Suprapubic skin (tissue), 4 donors: ENCODE measurements at regions not wholly inside any gene's neighbourhood (a gene's known extent, or its start where the extent isn't known, plus 50 kb on each side); places are given as distances from the start of the nearest gene placed in this dataset.

Source experiments
- DNase-seq, 2 donors: peaks; one replicate each; pipeline ENCODE4 v3.0.0-alpha.2; 2019; ENCODE audit warnings: low spot score in 2 of 2
- H3K27ac ChIP-seq: fragments of 200-600 bp; sonication (generic); one replicate; pipeline ENCODE4 v1.5.1; 2019
- H3K27me3 ChIP-seq: fragments of 200-600 bp; sonication (generic); one replicate; pipeline ENCODE4 v1.5.1; 2019
- H3K36me3 ChIP-seq: fragments of 200-600 bp; sonication (generic); one replicate; pipeline ENCODE4 v1.5.1; 2019
- H3K4me1 ChIP-seq: fragments of 200-600 bp; sonication (generic); one replicate; pipeline ENCODE4 v1.5.1; 2019
- H3K4me3 ChIP-seq: fragments of 200-600 bp; sonication (generic); one replicate; pipeline ENCODE4 v1.5.1; 2019; ENCODE audit warnings: mild to moderate bottlenecking
- H3K9me3 ChIP-seq: fragments of 200-600 bp; sonication (generic); one replicate; pipeline ENCODE4 v1.5.1; 2019
- CTCF ChIP-seq, 2 donors: fragments of 200-600 bp in 1 of 2; fragments of 450-650 bp in 1 of 2; sonication (generic) in 1 of 2; IDR thresholded peaks; one replicate each; pipeline ENCODE4 v1.5.1; 2016 to 2019; ENCODE audit warnings: antibody characterized with exemption in 2 of 2, mild to moderate bottlenecking in 1 of 2, moderate library complexity in 1 of 2
- EP300 ChIP-seq: sonication (generic); formaldehyde crosslinking; IDR thresholded peaks from one replicate; pipeline ENCODE4 v1.6.1; 2017; ENCODE audit warnings: antibody characterized with exemption
- POLR2A ChIP-seq, 2 donors: fragments of 450-650 bp; IDR thresholded peaks; one replicate each; pipeline ENCODE4 v1.6.1; 2017; ENCODE audit warnings: antibody characterized with exemption in 2 of 2, mild to moderate bottlenecking in 2 of 2, moderate library complexity in 2 of 2
- POLR2AphosphoS5 ChIP-seq, 3 donors: sonication (generic); formaldehyde crosslinking; IDR thresholded peaks; one replicate each; pipeline ENCODE4 v1.6.1; 2017; ENCODE audit warnings: antibody characterized with exemption in 3 of 3
- WGBS: methylation state at CpG from one replicate; pipeline ENCODE4 v1.1.5; 2018; 5-methylcytosine and 5-hydroxymethylcytosine counted together

GRCh38 chr13:76723551-76724232, 162.5 kb downstream of the KCTD12 start:
- 59% methylated on average over 4 of the region's 5 CpGs for WGBS
- no peaks in the 10 kb centered on the region for H3K27me3 ChIP-seq
- H3K9me3 ChIP-seq = no peaks in the 10 kb centered on the region
- DNase-seq = no peak
- H3K4me3 ChIP-seq = no peak overlapping the region
- H3K4me1 ChIP-seq = peaks cover 25% of the 10 kb centered on the region
- peak overlapping the region; percentile 49 for H3K27ac ChIP-seq
- H3K36me3 ChIP-seq = no peaks in the 10 kb centered on the region
- TF ChIP-seq CTCF (IDR thresholded peaks at IDR 0.05) (no peak), POLR2AphosphoS5 (IDR thresholded peaks at IDR 0.05) (peak in 1 of 3 donors; percentile 3)

GRCh38 chr13:76722782-76723181, 163.4 kb downstream of the KCTD12 start:
- DNase-seq = no peak
- H3K9me3 ChIP-seq = no peaks in the 10 kb centered on the region
- peak overlapping the region; percentile 49 for H3K27ac ChIP-seq
- WGBS = 79% methylated on average over 1 of the region's 1 CpG
- H3K4me3 ChIP-seq = no peak overlapping the region
- TF ChIP-seq POLR2A (IDR thresholded peaks at IDR 0.05) (no peak), POLR2AphosphoS5 (IDR thresholded peaks at IDR 0.05) (no peak), EP300 (no peak), CTCF (IDR thresholded peaks at IDR 0.05) (no peak)
- H3K27me3 ChIP-seq = no peaks in the 10 kb centered on the region
- H3K36me3 ChIP-seq = no peaks in the 10 kb centered on the region
- peaks cover 25% of the 10 kb centered on the region for H3K4me1 ChIP-seq

GRCh38 chr13:76720821-76721220, 165.4 kb downstream of the KCTD12 start:
- Histone ChIP-seq H3K4me3 (no peak overlapping the region), H3K9me3 (no peaks in the 10 kb centered on the region), H3K27ac (no peak overlapping the region), H3K4me1 (peaks cover 22% of the 10 kb centered on the region), H3K36me3 (no peaks in the 10 kb centered on the region), H3K27me3 (no peaks in the 10 kb centered on the region)
- TF ChIP-seq EP300 (no peak), POLR2AphosphoS5 (IDR thresholded peaks at IDR 0.05) (no peak), CTCF (IDR thresholded peaks at IDR 0.05) (no peak)
- 100% methylated on average over 1 of the region's 1 CpG for WGBS
- DNase-seq = no peak

GRCh38 chr13:76720416-76720815, 165.8 kb downstream of the KCTD12 start:
- H3K4me3 ChIP-seq = no peak overlapping the region
- H3K27ac ChIP-seq = no peak overlapping the region
- H3K27me3 ChIP-seq = no peaks in the 10 kb centered on the region
- H3K9me3 ChIP-seq = no peaks in the 10 kb centered on the region
- DNase-seq = no peak
- WGBS = 78% methylated on average over 1 of the region's 1 CpG
- H3K36me3 ChIP-seq = no peaks in the 10 kb centered on the region
- H3K4me1 ChIP-seq = peaks cover 18% of the 10 kb centered on the region
- TF ChIP-seq EP300 = no peak
- no peak for TF ChIP-seq POLR2A (IDR thresholded peaks at IDR 0.05)
- TF ChIP-seq POLR2AphosphoS5 (IDR thresholded peaks at IDR 0.05) = no peak
- no peak for TF ChIP-seq CTCF (IDR thresholded peaks at IDR 0.05)

GRCh38 chr13:76719955-76720354, 166.2 kb downstream of the KCTD12 start:
- Histone ChIP-seq H3K4me3 (no peak overlapping the region), H3K27me3 (no peaks in the 10 kb centered on the region), H3K27ac (no peak overlapping the region), H3K4me1 (peaks cover 17% of the 10 kb centered on the region), H3K36me3 (no peaks in the 10 kb centered on the region), H3K9me3 (no peaks in the 10 kb centered on the region)
- no peak for TF ChIP-seq POLR2AphosphoS5 (IDR thresholded peaks at IDR 0.05)
- no peak for TF ChIP-seq CTCF (IDR thresholded peaks at IDR 0.05)
- no peak for TF ChIP-seq EP300
- no peak for TF ChIP-seq POLR2A (IDR thresholded peaks at IDR 0.05)
- DNase-seq = no peak
- 86% methylated on average over 2 of the region's 2 CpGs for WGBS
